NCI-H2196 (cell line): ENCODE measurements at regions not wholly inside any gene's neighbourhood (a gene's known extent, or its start where the extent isn't known, plus 50 kb on each side); places are given as distances from the start of the nearest gene placed in this dataset.
"Not testable (repeated sequence)": the region's sequence is repeated elsewhere in the genome, so short reads cannot be mapped to it uniquely, and the experiment has no call there.

Experiments used
- DNase-seq: peaks from one replicate; lab custom pipeline; 2025; ENCODE audit not compliant: unreplicated experiment; lab: John Stamatoyannopoulos, UW

- no peak for DNase-seq
Observed at GRCh38 chr19:30848636-30849425, 476.6 kb downstream of the ZNF536 start.

GRCh38 chr19:30846102-30846501 is 473.9 kb downstream of the ZNF536 start:
- DNase-seq, result no peak

GRCh38 chr19:30842926-30843325 is 470.7 kb downstream of the ZNF536 start:
- DNase-seq, result no peak

- no peak for DNase-seq
Observed at GRCh38 chr19:30841934-30842333, 469.8 kb downstream of the ZNF536 start.

GRCh38 chr19:30830875-30831274 is 458.7 kb downstream of the ZNF536 start:
- no peak for DNase-seq

GRCh38 chr19:30825505-30825904 is 453.3 kb downstream of the ZNF536 start:
- not testable (repeated sequence) for DNase-seq

- DNase-seq, result no peak
Observed at GRCh38 chr19:30824809-30825208, 452.6 kb downstream of the ZNF536 start.

GRCh38 chr19:30817965-30818567 is 445.9 kb downstream of the ZNF536 start:
- DNase-seq, result no peak

- DNase-seq, result no peak
Observed at GRCh38 chr19:30817197-30817596, 445.0 kb downstream of the ZNF536 start.

GRCh38 chr19:30815889-30816580 is 443.9 kb downstream of the ZNF536 start:
- no peak for DNase-seq

- DNase-seq, result no peak
Observed at GRCh38 chr19:30812099-30812678, 440.0 kb downstream of the ZNF536 start.

GRCh38 chr19:30811397-30812098 is 439.4 kb downstream of the ZNF536 start:
- DNase-seq, result no peak

GRCh38 chr19:30810726-30811125 is 438.5 kb downstream of the ZNF536 start:
- DNase-seq, result no peak

GRCh38 chr19:30807278-30807677 is 435.1 kb downstream of the ZNF536 start:
- DNase-seq, result no peak

GRCh38 chr19:30806311-30806710 is 434.1 kb downstream of the ZNF536 start:
- no peak for DNase-seq

GRCh38 chr19:30804751-30805150 is 432.6 kb downstream of the ZNF536 start:
- DNase-seq, result no peak

GRCh38 chr19:30804333-30804732 is 432.1 kb downstream of the ZNF536 start:
- DNase-seq, result not testable (repeated sequence)

- DNase-seq, result no peak
Observed at GRCh38 chr19:30802424-30803013, 430.3 kb downstream of the ZNF536 start.

GRCh38 chr19:30799865-30800755 is 427.9 kb downstream of the ZNF536 start:
- no peak for DNase-seq

- DNase-seq, result no peak
Observed at GRCh38 chr19:30795727-30796126, 423.5 kb downstream of the ZNF536 start.
